ENCODE measurements at regions not wholly inside any gene's neighbourhood (a gene's known extent, or its start where the extent isn't known, plus 50 kb on each side); places are given as distances from the start of the nearest gene placed in this dataset.

- H3K27ac ChIP-seq = no peak overlapping the region
- TF ChIP-seq CTCF (conservative IDR thresholded peaks at IDR 0.05) = no peak
Measured at GRCh38 chr6:44057931-44058616, 69.2 kb downstream of the MRPL14 start.

GRCh38 chr6:44057238-44057930 is 69.9 kb downstream of the MRPL14 start:
- TF ChIP-seq CTCF (conservative IDR thresholded peaks at IDR 0.05) = no peak
- no peak overlapping the region for H3K27ac ChIP-seq

- no peak overlapping the region for H3K27ac ChIP-seq
- no peak for TF ChIP-seq CTCF (conservative IDR thresholded peaks at IDR 0.05)
Measured at GRCh38 chr6:44056392-44057237, 70.6 kb downstream of the MRPL14 start.

DNA sequence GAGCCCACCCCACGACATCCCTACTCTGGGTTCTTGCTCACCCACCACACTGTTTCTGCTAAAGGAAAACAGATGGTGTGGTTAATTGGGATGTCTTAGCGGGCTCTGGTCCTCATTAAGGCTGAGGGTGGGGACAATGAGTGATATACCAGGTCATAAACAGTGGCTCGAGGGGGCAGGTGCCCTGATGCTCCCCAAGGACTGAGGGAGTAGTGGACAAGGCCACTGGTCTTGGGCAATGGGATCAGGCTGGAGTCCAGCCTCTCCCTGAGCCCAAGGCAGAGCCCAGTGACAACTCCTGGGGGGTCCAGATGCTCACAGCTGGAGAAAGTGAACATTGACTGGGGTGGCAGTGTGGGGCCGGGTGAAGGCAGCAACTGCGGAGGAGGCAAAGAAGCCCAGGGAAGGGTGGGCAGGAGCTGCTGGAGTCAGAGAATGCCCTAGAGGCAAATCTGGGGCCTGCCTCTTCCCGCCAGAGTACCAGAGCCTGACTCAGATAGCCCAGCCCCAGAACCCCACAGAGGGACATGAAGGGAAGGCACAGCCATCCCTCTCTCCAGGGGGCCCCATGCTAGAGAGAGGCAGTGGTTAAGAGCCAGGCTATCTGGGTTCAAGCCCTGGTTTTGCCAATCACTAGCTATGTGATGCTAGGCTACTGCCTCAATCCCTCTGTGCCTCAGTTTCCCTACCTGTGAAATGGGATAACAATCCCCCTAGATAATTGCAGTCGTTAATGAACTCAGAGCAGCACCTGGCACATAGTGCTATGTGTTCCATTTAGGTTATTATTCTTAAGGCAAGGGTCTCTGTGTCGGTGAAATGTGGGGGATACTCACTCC is 72.3 kb downstream of the MRPL14 start:
- no peak overlapping the region for H3K27ac ChIP-seq
- no peak for TF ChIP-seq CTCF (conservative IDR thresholded peaks at IDR 0.05)

- no peak for TF ChIP-seq CTCF (conservative IDR thresholded peaks at IDR 0.05)
- no peak overlapping the region for H3K27ac ChIP-seq
Measured at GRCh38 chr6:44053760-44054556, 73.3 kb downstream of the MRPL14 start.

DNA sequence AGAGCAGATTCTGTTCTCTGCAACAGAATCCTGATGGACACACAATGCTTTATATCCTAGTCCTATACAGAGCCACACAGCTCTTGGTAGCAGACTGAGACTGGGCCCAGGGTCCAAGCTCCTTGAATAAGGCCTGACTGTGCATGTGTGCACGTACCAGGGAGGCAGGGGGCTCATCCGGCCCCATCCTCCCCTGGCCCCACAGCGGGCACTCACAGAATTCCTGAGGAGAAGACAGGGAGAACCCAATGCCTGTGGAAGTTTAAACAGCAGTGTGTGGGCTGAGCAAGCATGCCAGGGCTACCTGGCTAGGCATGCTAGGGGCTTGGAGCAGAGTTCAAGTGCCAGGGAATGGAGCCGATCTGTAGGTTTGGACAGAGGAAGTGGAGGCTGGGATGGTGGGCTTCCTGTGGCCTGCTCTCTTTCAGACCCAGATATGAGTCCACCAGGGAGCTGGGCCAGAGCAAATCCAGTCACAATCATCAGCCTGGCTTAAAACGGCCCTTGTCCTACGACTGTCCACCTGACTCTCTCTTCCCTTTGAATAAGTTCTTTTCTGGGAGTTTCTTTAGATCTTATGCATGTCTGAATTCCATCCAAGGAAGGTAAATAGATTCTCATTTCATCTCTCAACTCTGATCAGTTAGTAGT is 74.0 kb downstream of the MRPL14 start:
- no peak overlapping the region for H3K27ac ChIP-seq

More for the DNA sequence above, 74.0 kb downstream of the MRPL14 start:
- TF ChIP-seq CTCF (conservative IDR thresholded peaks at IDR 0.05) = no peak

All from VCaP (cell line).